PC-3 (cell line): ENCODE measurements at regions not wholly inside any gene's neighbourhood (a gene's known extent, or its start where the extent isn't known, plus 50 kb on each side); places are given as distances from the start of the nearest gene placed in this dataset.

Source experiments
- ATAC-seq: fragments of 200-7000 bp; cut with Tn5 transposase; 2 replicates; pipeline ENCODE4 v1.9.1; 2020; ENCODE audit warnings: mild to moderate bottlenecking, moderate library complexity
- BruUV-seq: library from RNA; stranded (reverse); fragments of 400-500 nt; replicated peaks from 2 replicates; lab custom pipeline; 2021; lab: Mats Ljungman, UMichigan
- CTCF ChIA-PET: fragments of 300-600 bp; sonication (Branson Sonifier 250); formaldehyde crosslinking; loops from one replicate; lab custom pipeline; 2022; ENCODE audit warnings: antibody characterized with exemption; lab: Charles Lee
- POLR2A ChIA-PET: fragments of 300-600 bp; sonication (Branson Sonifier 250); formaldehyde crosslinking; loops from one replicate; lab custom pipeline; 2022; ENCODE audit warnings: antibody characterized with exemption; ENCODE audit not compliant: unreplicated experiment; lab: Charles Lee
- DNase-seq: peaks from one replicate; pipeline ENCODE4 v3.0.0-alpha.2; 2015
- H2AFZ ChIP-seq: fragments of 300-600 bp; sonication (generic); 2 replicates; pipeline ENCODE4 v1.6.0; 2016; ENCODE audit warnings: antibody characterized with exemption, low read length
- H3F3A ChIP-seq: fragments of 300-600 bp; sonication (generic); one replicate; pipeline ENCODE4 v1.6.0; 2017; ENCODE audit warnings: antibody characterized with exemption, low read length, control low read depth, mild to moderate bottlenecking; ENCODE audit not compliant: unreplicated experiment
- H3K27ac ChIP-seq: fragments of 300-600 bp; sonication (generic); 2 replicates; pipeline ENCODE4 v1.5.1; 2016; ENCODE audit warnings: mild to moderate bottlenecking, low read length
- H3K27me3 ChIP-seq: fragments of 300-600 bp; sonication (generic); 2 replicates; pipeline ENCODE4 v1.6.1; 2016; ENCODE audit warnings: low read length, mixed read lengths
- H3K36me3 ChIP-seq: fragments of 300-600 bp; sonication (generic); 2 replicates; pipeline ENCODE4 v1.6.1; 2016; ENCODE audit warnings: low read depth, mixed run types, low read length, mixed read lengths
- H3K4me1 ChIP-seq: fragments of 300-600 bp; sonication (generic); 2 replicates; pipeline ENCODE4 v1.5.1; 2016; ENCODE audit warnings: low read length; ENCODE audit not compliant: insufficient read depth
- H3K4me2 ChIP-seq: fragments of 300-600 bp; sonication (generic); 2 replicates; pipeline ENCODE4 v1.6.0; 2016; ENCODE audit warnings: low read length
- H3K4me3 ChIP-seq: fragments of 300-600 bp; sonication (generic); 2 replicates; pipeline ENCODE4 v1.5.1; 2016; ENCODE audit warnings: mild to moderate bottlenecking, low read length, mixed read lengths
- H3K79me2 ChIP-seq: fragments of 300-600 bp; sonication (generic); 2 replicates; pipeline ENCODE4 v1.6.1; 2017; ENCODE audit warnings: low read length, mixed read lengths
- H3K9ac ChIP-seq: fragments of 300-600 bp; sonication (generic); 2 replicates; pipeline ENCODE4 v1.6.0; 2016; ENCODE audit warnings: mild to moderate bottlenecking, low read length
- H3K9me2 ChIP-seq: fragments of 300-600 bp; sonication (generic); replicated peaks from 2 replicates; pipeline ENCODE4 v1.6.1; 2016; ENCODE audit warnings: mixed run types, low read length, mixed read lengths
- H3K9me3 ChIP-seq: fragments of 300-600 bp; sonication (generic); 2 replicates; pipeline ENCODE4 v1.6.1; 2016; ENCODE audit warnings: low read length, mixed read lengths
- H4K20me1 ChIP-seq: fragments of 300-600 bp; sonication (generic); 2 replicates; pipeline ENCODE4 v1.6.1; 2016; ENCODE audit warnings: low read length, mixed read lengths
- EZH2 ChIP-seq: fragments of 300-600 bp; sonication (generic); IDR thresholded peaks from one replicate; pipeline ENCODE4 v1.6.1; 2017; ENCODE audit warnings: antibody characterized with exemption, mild to moderate bottlenecking, low read length; ENCODE audit not compliant: unreplicated experiment
- EZH2phosphoT487 ChIP-seq: fragments of 300-600 bp; sonication (generic); IDR thresholded peaks from 2 replicates; pipeline ENCODE4 v1.6.1; 2018; ENCODE audit warnings: mild to moderate bottlenecking, antibody characterized with exemption, low read length, borderline replicate concordance
- intact Hi-C: fragments of 100-400 bp; cut with micrococcal nuclease; formaldehyde crosslinking; loops from 2 replicates; pipeline ENCODE4 v1.9.0; 2023
- TF ChIP-seq, protein P1 (sequence below): fragments of 300-600 bp; sonication (generic); conservative IDR thresholded peaks from 2 replicates; pipeline ENCODE4 v1.5.1; 2017; ENCODE audit warnings: antibody characterized with exemption, low read depth, mild to moderate bottlenecking, low read length

DNA sequence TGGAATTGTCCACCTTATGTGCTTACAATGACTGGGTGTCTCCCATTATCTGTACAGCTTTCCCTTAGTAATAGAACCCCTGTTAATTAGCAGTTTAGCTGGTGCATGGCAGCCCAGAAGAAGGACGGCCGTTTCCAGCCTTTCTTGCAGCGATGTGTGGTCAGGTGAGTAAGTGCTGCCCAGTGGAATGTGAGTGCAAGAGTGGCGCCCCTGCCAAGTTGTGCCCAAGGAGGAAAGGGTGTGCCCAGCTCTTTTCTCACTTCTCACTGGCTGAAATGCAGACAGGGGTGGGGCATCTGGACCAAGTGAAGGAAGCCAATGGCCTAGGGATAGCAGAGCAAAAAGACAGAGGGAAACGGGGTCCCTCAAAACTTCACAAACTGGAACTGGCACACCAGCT lies 296.8 kb downstream of the PREX1 start:
- no peaks in the 10 kb centered on the region for H3K79me2 ChIP-seq
- H3K9me3 ChIP-seq: no peaks in the 10 kb centered on the region
- no peaks in the 10 kb centered on the region for H3F3A ChIP-seq
- intact Hi-C loops: no loop called here
- H3K4me3 ChIP-seq: peak overlapping the region; percentile 31; the same call in 1 of the 2 replicates
- DNase-seq (peak; percentile 52), ATAC-seq (peak; percentile 64)
- ChIA-PET CTCF (no interaction called here), POLR2A (no interaction called here)
- no peaks in the 10 kb centered on the region for H3K36me3 ChIP-seq
- no peak overlapping the region for H2AFZ ChIP-seq
- H4K20me1 ChIP-seq: no peaks in the 10 kb centered on the region
- H3K9me2 ChIP-seq: no peaks in the 10 kb centered on the region
- H3K4me2 ChIP-seq: peak overlapping the region; percentile 49
- peaks cover 64% of the 10 kb centered on the region for H3K27me3 ChIP-seq
- no peak overlapping the region for H3K27ac ChIP-seq
- no peak overlapping the region for H3K9ac ChIP-seq
- H3K4me1 ChIP-seq: no peaks in the 10 kb centered on the region
- BruUV-seq: no TSS peak
- TF ChIP-seq EZH2 (no peak), EZH2phosphoT487 (no peak)
- TF ChIP-seq, protein P1, sequence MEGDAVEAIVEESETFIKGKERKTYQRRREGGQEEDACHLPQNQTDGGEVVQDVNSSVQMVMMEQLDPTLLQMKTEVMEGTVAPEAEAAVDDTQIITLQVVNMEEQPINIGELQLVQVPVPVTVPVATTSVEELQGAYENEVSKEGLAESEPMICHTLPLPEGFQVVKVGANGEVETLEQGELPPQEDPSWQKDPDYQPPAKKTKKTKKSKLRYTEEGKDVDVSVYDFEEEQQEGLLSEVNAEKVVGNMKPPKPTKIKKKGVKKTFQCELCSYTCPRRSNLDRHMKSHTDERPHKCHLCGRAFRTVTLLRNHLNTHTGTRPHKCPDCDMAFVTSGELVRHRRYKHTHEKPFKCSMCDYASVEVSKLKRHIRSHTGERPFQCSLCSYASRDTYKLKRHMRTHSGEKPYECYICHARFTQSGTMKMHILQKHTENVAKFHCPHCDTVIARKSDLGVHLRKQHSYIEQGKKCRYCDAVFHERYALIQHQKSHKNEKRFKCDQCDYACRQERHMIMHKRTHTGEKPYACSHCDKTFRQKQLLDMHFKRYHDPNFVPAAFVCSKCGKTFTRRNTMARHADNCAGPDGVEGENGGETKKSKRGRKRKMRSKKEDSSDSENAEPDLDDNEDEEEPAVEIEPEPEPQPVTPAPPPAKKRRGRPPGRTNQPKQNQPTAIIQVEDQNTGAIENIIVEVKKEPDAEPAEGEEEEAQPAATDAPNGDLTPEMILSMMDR: no peak

DNA sequence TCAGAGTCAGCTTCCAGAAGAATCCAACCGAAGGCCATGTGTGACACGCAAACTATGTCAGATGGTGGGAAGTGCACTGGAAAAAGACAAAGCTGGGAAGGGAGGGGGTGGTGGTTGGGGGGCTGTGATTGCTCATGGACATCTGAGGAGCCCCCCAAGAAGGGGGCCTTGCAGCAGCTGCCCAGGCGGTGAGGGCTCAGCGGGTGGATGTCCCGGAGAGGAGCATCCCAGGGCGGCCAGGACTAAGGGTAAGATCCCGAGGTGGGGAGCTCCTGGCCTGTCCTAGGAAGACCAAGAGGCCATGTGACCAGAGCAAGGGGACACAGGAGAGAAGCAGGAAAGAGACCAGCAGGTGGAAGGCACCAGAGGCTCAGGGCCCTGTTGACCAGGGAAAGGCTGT lies 299.5 kb downstream of the PREX1 start:
- no peak overlapping the region for H3K4me2 ChIP-seq
- H3K9ac ChIP-seq: no peak overlapping the region
- H3K4me1 ChIP-seq: no peaks in the 10 kb centered on the region
- no TSS peak for BruUV-seq
- no peak overlapping the region for H3K4me3 ChIP-seq
- no peaks in the 10 kb centered on the region for H3K9me3 ChIP-seq
- TF ChIP-seq EZH2phosphoT487 (no peak), EZH2 (no peak)
- TF ChIP-seq, protein P1: no peak
- ChIA-PET CTCF (no interaction called here), POLR2A (no interaction called here)
- DNase-seq: no peak
- no peaks in the 10 kb centered on the region for H3K36me3 ChIP-seq
- no peaks in the 10 kb centered on the region for H3F3A ChIP-seq
- intact Hi-C loops: no loop called here
- H3K79me2 ChIP-seq: no peaks in the 10 kb centered on the region
- ATAC-seq: no peak
- no peaks in the 10 kb centered on the region for H4K20me1 ChIP-seq
- no peak overlapping the region for H2AFZ ChIP-seq
- H3K9me2 ChIP-seq: no peaks in the 10 kb centered on the region
- H3K27me3 ChIP-seq: peaks cover 62% of the 10 kb centered on the region
- H3K27ac ChIP-seq: no peak overlapping the region

DNA sequence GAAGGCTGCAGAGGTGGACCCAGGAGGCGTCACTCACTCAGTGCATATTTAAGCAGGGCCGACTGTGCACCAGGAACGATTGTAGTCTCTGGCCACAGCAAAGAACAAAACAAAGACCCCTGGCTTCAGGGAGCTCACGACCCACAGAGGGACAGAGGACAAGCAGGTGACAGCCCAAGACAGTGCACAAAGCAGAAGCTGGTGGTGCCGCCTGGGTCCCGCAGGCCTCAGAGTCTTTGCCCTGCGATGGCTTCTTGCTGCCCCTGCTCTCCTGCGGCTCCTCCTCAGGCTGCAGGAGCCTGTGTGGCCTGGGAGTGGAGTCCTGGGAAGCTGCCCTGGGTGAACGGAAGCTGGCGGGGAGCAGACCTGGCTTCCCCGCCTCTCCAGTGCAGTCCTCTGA lies 300.0 kb downstream of the PREX1 start:
- ChIA-PET POLR2A (no interaction called here), CTCF (no interaction called here)
- intact Hi-C loops: no loop called here
- Histone ChIP-seq H3K4me3 (no peak overlapping the region), H3K27me3 (peaks cover 56% of the 10 kb centered on the region), H3K4me2 (no peak overlapping the region), H3K79me2 (no peaks in the 10 kb centered on the region), H4K20me1 (no peaks in the 10 kb centered on the region), H3F3A (no peaks in the 10 kb centered on the region), H3K36me3 (no peaks in the 10 kb centered on the region), H3K9me3 (no peaks in the 10 kb centered on the region), H3K4me1 (no peaks in the 10 kb centered on the region), H3K9me2 (no peaks in the 10 kb centered on the region), H3K27ac (no peak overlapping the region), H2AFZ (no peak overlapping the region), H3K9ac (no peak overlapping the region)
- DNase-seq: no peak
- no peak for ATAC-seq
- no TSS peak for BruUV-seq
- TF ChIP-seq EZH2phosphoT487 (no peak), EZH2 (no peak)
- TF ChIP-seq, protein P1: no peak
